ENCODE measurements at regions not wholly inside any gene's neighbourhood (a gene's known extent, or its start where the extent isn't known, plus 50 kb on each side); places are given as distances from the start of the nearest gene placed in this dataset.
"Not testable (repeated sequence)": the region's sequence is repeated elsewhere in the genome, so short reads cannot be mapped to it uniquely, and the experiment has no call there.

- not testable (repeated sequence) for TF ChIP-seq POLR2A, CTCF (IDR thresholded peaks at IDR 0.05)
Measured at GRCh38 chr1:68817505-68818210, 320.8 kb upstream of the DEPDC1 start.
